HG02884 (cell line): ENCODE measurements at regions not wholly inside any gene's neighbourhood (a gene's known extent, or its start where the extent isn't known, plus 50 kb on each side); places are given as distances from the start of the nearest gene placed in this dataset.

ENCODE experiments used
- ATAC-seq: cut with Tn5 transposase; IDR thresholded peaks from one replicate; pipeline ENCODE4 v1.9.1; 2021; ENCODE audit warnings: mild to moderate bottlenecking, moderate library complexity; ENCODE audit not compliant: unreplicated experiment

- no peak for ATAC-seq
Measured at GRCh38 chr4:119933606-119934005, 133.0 kb downstream of the MAD2L1 start.

GRCh38 chr4:119932277-119932676 is 134.4 kb downstream of the MAD2L1 start:
- no peak for ATAC-seq

GRCh38 chr4:119930546-119930945 is 136.1 kb downstream of the MAD2L1 start:
- ATAC-seq = no peak

- ATAC-seq = no peak
Measured at GRCh38 chr4:119921830-119922229, 144.8 kb downstream of the MAD2L1 start.

- no peak for ATAC-seq
Measured at GRCh38 chr4:119906277-119906676, 160.4 kb downstream of the MAD2L1 start.

GRCh38 chr4:119898211-119898610 is 168.4 kb downstream of the MAD2L1 start:
- no peak for ATAC-seq

GRCh38 chr4:119897260-119897659 is 169.4 kb downstream of the MAD2L1 start:
- ATAC-seq = no peak

GRCh38 chr4:119894650-119895208 is 171.9 kb downstream of the MAD2L1 start:
- no peak for ATAC-seq

GRCh38 chr4:119873794-119874325 is 192.8 kb downstream of the MAD2L1 start:
- ATAC-seq = no peak

- no peak for ATAC-seq
Measured at GRCh38 chr4:119873132-119873531, 193.5 kb downstream of the MAD2L1 start.

GRCh38 chr4:119872371-119873016 is 194.2 kb downstream of the MAD2L1 start:
- ATAC-seq = no peak

- no peak for ATAC-seq
Measured at GRCh38 chr4:119870856-119871255, 195.8 kb downstream of the MAD2L1 start.

GRCh38 chr4:119865789-119866188 is 200.9 kb downstream of the MAD2L1 start:
- no peak for ATAC-seq

- ATAC-seq = no peak
Measured at GRCh38 chr4:119865389-119865788, 201.3 kb downstream of the MAD2L1 start.

- ATAC-seq = no peak
Measured at GRCh38 chr4:119861731-119862130, 204.9 kb downstream of the MAD2L1 start.

- no peak for ATAC-seq
Measured at GRCh38 chr4:119858176-119858575, 208.5 kb downstream of the MAD2L1 start.

GRCh38 chr4:119854364-119854763 is 212.3 kb downstream of the MAD2L1 start:
- no peak for ATAC-seq

GRCh38 chr4:119851649-119852048 is 215.0 kb downstream of the MAD2L1 start:
- no peak for ATAC-seq

- ATAC-seq = no peak
Measured at GRCh38 chr4:119841361-119841760, 212.8 kb upstream of the PDE5A start.

GRCh38 chr4:119835613-119835910 is 207.0 kb upstream of the PDE5A start:
- no peak for ATAC-seq

- no peak for ATAC-seq
Measured at GRCh38 chr4:119834906-119835612, 206.5 kb upstream of the PDE5A start.

GRCh38 chr4:119833611-119834010 is 205.0 kb upstream of the PDE5A start:
- no peak for ATAC-seq
